ENCODE measurements at regions not wholly inside any gene's neighbourhood (a gene's known extent, or its start where the extent isn't known, plus 50 kb on each side); places are given as distances from the start of the nearest gene placed in this dataset.

DNA sequence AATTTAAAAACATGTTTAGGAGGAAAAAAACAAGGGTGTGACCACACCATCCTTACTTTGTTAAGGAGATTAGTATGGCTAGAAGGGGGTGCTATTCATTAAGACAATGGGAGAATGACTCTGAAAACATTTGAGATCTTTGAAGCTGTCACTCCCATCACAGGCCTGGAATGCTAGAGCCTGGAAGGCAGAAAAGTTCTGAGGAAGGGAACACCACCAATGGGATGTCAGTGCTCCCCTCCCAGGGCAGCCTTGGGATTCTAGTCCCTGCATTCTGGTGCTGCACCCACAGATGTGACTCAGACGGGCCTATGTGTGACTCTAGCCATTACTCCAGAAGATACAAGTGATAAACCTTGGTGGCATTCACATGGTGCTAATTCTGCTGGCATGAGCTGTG is 162.2 kb upstream of the ANXA10 start:
- no peaks in the 10 kb centered on the region for H3K9me3 Mint-ChIP-seq
- no peaks in the 10 kb centered on the region for H3K27me3 Mint-ChIP-seq (ENCODE audit: low read depth)
- CTCF ChIA-PET, result no interaction called here
- intact Hi-C loops (cut with micrococcal nuclease), result no loop called here
- no peaks in the 10 kb centered on the region for H3K4me1 Mint-ChIP-seq (ENCODE audit: low read depth)
- no peak overlapping the region for H3K4me3 Mint-ChIP-seq
- H3K27ac Mint-ChIP-seq, result no peak overlapping the region
- H3K36me3 Mint-ChIP-seq (ENCODE audit: low read depth), result no peaks in the 10 kb centered on the region
- DNase-seq, result no peak

GRCh38 chr4:167934216-167934615 is 158.1 kb upstream of the ANXA10 start:
- H3K9me3 Mint-ChIP-seq, result no peaks in the 10 kb centered on the region
- intact Hi-C loops (cut with micrococcal nuclease), result no loop called here
- no peaks in the 10 kb centered on the region for H3K4me1 Mint-ChIP-seq (ENCODE audit: low read depth)
- H3K27me3 Mint-ChIP-seq (ENCODE audit: low read depth), result no peaks in the 10 kb centered on the region
- no peaks in the 10 kb centered on the region for H3K36me3 Mint-ChIP-seq (ENCODE audit: low read depth)
- H3K27ac Mint-ChIP-seq, result no peak overlapping the region
- no peak for DNase-seq
- CTCF ChIA-PET, result no interaction called here
- no peak overlapping the region for H3K4me3 Mint-ChIP-seq

GRCh38 chr4:167939863-167940616 is 152.3 kb upstream of the ANXA10 start:
- CTCF ChIA-PET, result no interaction called here
- no peaks in the 10 kb centered on the region for H3K9me3 Mint-ChIP-seq
- H3K36me3 Mint-ChIP-seq (ENCODE audit: low read depth), result no peaks in the 10 kb centered on the region
- intact Hi-C loops (cut with micrococcal nuclease), result no loop called here
- no peak overlapping the region for H3K4me3 Mint-ChIP-seq
- no peak overlapping the region for H3K27ac Mint-ChIP-seq
- no peaks in the 10 kb centered on the region for H3K4me1 Mint-ChIP-seq (ENCODE audit: low read depth)
- no peaks in the 10 kb centered on the region for H3K27me3 Mint-ChIP-seq (ENCODE audit: low read depth)
- DNase-seq, result no peak

- H3K27me3 Mint-ChIP-seq (ENCODE audit: low read depth), result no peaks in the 10 kb centered on the region
- H3K27ac Mint-ChIP-seq, result no peak overlapping the region
- no peaks in the 10 kb centered on the region for H3K36me3 Mint-ChIP-seq (ENCODE audit: low read depth)
- intact Hi-C loops (cut with micrococcal nuclease), result no loop called here
- no peaks in the 10 kb centered on the region for H3K4me1 Mint-ChIP-seq (ENCODE audit: low read depth)
- H3K4me3 Mint-ChIP-seq, result no peak overlapping the region
- no peak for DNase-seq
- CTCF ChIA-PET, result no interaction called here
- no peaks in the 10 kb centered on the region for H3K9me3 Mint-ChIP-seq
Observed at GRCh38 chr4:167943872-167944505, 148.3 kb upstream of the ANXA10 start.

GRCh38 chr4:167944721-167945120 is 147.6 kb upstream of the ANXA10 start:
- no peak for DNase-seq
- H3K9me3 Mint-ChIP-seq, result no peaks in the 10 kb centered on the region
- intact Hi-C loops (cut with micrococcal nuclease), result no loop called here
- no peak overlapping the region for H3K4me3 Mint-ChIP-seq
- H3K27ac Mint-ChIP-seq, result no peak overlapping the region
- no peaks in the 10 kb centered on the region for H3K4me1 Mint-ChIP-seq (ENCODE audit: low read depth)
- no peaks in the 10 kb centered on the region for H3K36me3 Mint-ChIP-seq (ENCODE audit: low read depth)
- CTCF ChIA-PET, result no interaction called here
- H3K27me3 Mint-ChIP-seq (ENCODE audit: low read depth), result no peaks in the 10 kb centered on the region

DNA sequence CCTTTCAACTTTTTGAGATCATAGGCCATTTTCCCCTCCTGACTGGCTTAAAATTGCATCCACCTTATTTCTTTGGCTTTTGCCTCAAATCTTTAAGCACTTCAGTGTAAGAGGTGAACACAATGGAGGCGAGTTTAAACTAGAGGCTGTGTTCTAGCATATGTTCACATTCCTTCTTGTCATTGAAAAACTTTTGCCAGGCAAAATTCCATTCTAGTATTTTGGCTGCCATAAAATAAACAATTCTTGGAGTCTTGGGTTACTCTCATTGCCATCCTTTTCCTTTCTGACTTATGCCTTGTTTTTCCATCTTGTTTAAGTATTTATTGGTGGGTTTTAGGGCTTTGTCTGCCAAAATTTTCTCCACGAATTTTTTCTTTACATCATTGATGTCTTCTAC is 137.3 kb upstream of the ANXA10 start:
- Mint-ChIP-seq H3K4me1 (ENCODE audit: low read depth) (no peaks in the 10 kb centered on the region), H3K4me3 (no peak overlapping the region), H3K36me3 (ENCODE audit: low read depth) (no peaks in the 10 kb centered on the region), H3K27me3 (ENCODE audit: low read depth) (no peaks in the 10 kb centered on the region), H3K27ac (no peak overlapping the region), H3K9me3 (peaks cover 15% of the 10 kb centered on the region)
- DNase-seq, result no peak
- intact Hi-C loops (cut with micrococcal nuclease), result no loop called here
- CTCF ChIA-PET, result no interaction called here

GRCh38 chr4:167956676-167957075 is 135.7 kb upstream of the ANXA10 start:
- no peaks in the 10 kb centered on the region for H3K4me1 Mint-ChIP-seq (ENCODE audit: low read depth)
- intact Hi-C loops (cut with micrococcal nuclease), result no loop called here
- DNase-seq, result no peak
- no peaks in the 10 kb centered on the region for H3K27me3 Mint-ChIP-seq (ENCODE audit: low read depth)
- peaks cover 13% of the 10 kb centered on the region for H3K9me3 Mint-ChIP-seq
- CTCF ChIA-PET, result no interaction called here
- H3K4me3 Mint-ChIP-seq, result no peak overlapping the region
- no peak overlapping the region for H3K27ac Mint-ChIP-seq
- H3K36me3 Mint-ChIP-seq (ENCODE audit: low read depth), result no peaks in the 10 kb centered on the region

DNA sequence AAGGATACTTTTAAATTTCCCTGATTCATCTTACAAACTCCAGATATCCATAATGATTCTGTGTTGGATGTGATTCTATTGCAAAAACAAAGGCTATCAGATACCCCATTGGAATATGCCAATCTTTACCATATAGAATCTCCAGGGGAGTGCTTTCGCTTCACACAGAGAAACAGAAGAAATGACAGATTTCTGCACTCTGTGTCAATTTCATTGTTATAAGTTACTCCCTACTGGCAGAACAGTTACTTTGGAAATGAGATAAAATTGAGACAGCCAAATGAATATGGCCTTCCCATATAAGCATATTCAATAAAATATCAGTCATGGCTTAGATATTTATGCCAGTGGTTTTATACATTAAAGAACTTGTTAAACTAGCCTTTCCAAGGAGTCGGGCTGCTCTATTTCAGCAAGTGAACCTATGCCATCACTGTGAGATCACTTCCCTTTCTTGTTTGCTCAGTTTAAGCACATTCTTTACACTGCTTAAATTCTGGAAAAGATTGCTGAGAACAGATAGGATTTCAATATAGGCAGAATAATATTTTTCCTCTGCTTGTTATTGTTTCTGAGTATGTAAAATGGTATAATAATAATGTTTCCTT is 127.5 kb upstream of the ANXA10 start:
- CTCF ChIA-PET, result no interaction called here
- no peaks in the 10 kb centered on the region for H3K4me1 Mint-ChIP-seq (ENCODE audit: low read depth)
- no peak overlapping the region for H3K4me3 Mint-ChIP-seq
- no peaks in the 10 kb centered on the region for H3K27me3 Mint-ChIP-seq (ENCODE audit: low read depth)
- no peak for DNase-seq
- H3K9me3 Mint-ChIP-seq, result peaks cover 3% of the 10 kb centered on the region
- no peaks in the 10 kb centered on the region for H3K36me3 Mint-ChIP-seq (ENCODE audit: low read depth)
- intact Hi-C loops (cut with micrococcal nuclease), result no loop called here
- H3K27ac Mint-ChIP-seq, result no peak overlapping the region

- Mint-ChIP-seq H3K4me3 (no peak overlapping the region), H3K27me3 (ENCODE audit: low read depth) (no peaks in the 10 kb centered on the region), H3K36me3 (ENCODE audit: low read depth) (no peaks in the 10 kb centered on the region), H3K4me1 (ENCODE audit: low read depth) (no peaks in the 10 kb centered on the region), H3K9me3 (peaks cover 4% of the 10 kb centered on the region), H3K27ac (no peak overlapping the region)
- DNase-seq, result no peak
- intact Hi-C loops (cut with micrococcal nuclease), result no loop called here
- CTCF ChIA-PET, result no interaction called here
Observed at GRCh38 chr4:167966143-167966542, 126.2 kb upstream of the ANXA10 start.

- H3K4me3 Mint-ChIP-seq, result no peak overlapping the region
- H3K27ac Mint-ChIP-seq, result no peak overlapping the region
- no peaks in the 10 kb centered on the region for H3K4me1 Mint-ChIP-seq (ENCODE audit: low read depth)
- H3K27me3 Mint-ChIP-seq (ENCODE audit: low read depth), result no peaks in the 10 kb centered on the region
- intact Hi-C loops (cut with micrococcal nuclease), result no loop called here
- CTCF ChIA-PET, result no interaction called here
- no peaks in the 10 kb centered on the region for H3K36me3 Mint-ChIP-seq (ENCODE audit: low read depth)
- no peak for DNase-seq
- H3K9me3 Mint-ChIP-seq, result peaks cover 20% of the 10 kb centered on the region
Observed at GRCh38 chr4:167973513-167973912, 118.8 kb upstream of the ANXA10 start.

GRCh38 chr4:167985565-167985964 is 106.8 kb upstream of the ANXA10 start:
- Mint-ChIP-seq H3K4me1 (ENCODE audit: low read depth) (no peaks in the 10 kb centered on the region), H3K27me3 (ENCODE audit: low read depth) (no peaks in the 10 kb centered on the region), H3K4me3 (no peak overlapping the region), H3K36me3 (ENCODE audit: low read depth) (no peaks in the 10 kb centered on the region), H3K27ac (no peak overlapping the region), H3K9me3 (peaks cover 11% of the 10 kb centered on the region)
- CTCF ChIA-PET, result no interaction called here
- no peak for DNase-seq
- intact Hi-C loops (cut with micrococcal nuclease), result no loop called here

DNA sequence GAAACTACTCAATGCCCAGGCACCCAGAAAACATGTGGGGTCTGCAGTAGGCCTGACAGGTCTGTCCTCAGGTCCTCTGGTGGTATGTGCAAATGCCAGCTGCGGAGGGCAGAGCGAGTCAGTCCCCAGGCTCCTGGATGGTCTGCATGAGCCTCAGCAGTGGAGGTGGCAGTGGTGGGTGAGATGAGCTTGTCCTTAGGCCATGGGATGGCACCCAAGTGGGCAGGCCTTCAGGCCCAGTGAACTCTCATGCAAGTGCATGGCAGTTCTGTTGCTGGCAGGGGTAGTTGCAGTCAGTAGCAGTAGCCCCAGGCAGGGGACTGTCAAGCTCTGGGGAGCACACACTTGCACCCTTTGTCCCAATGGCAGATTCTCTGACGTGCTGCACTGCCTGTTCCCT is 106.3 kb upstream of the ANXA10 start:
- Mint-ChIP-seq H3K4me3 (no peak overlapping the region), H3K9me3 (peaks cover 11% of the 10 kb centered on the region), H3K27me3 (ENCODE audit: low read depth) (no peaks in the 10 kb centered on the region), H3K27ac (no peak overlapping the region), H3K4me1 (ENCODE audit: low read depth) (no peaks in the 10 kb centered on the region), H3K36me3 (ENCODE audit: low read depth) (no peaks in the 10 kb centered on the region)
- DNase-seq, result no peak
- intact Hi-C loops (cut with micrococcal nuclease), result no loop called here
- CTCF ChIA-PET, result no interaction called here

GRCh38 chr4:167987285-167987684 is 105.1 kb upstream of the ANXA10 start:
- DNase-seq, result no peak
- CTCF ChIA-PET, result interaction anchor here (0.9 kb wide), 1 partner anchor 166 kb away, joined by 3 read pairs; no protein-coding TSS in a partner anchor
- Mint-ChIP-seq H3K36me3 (ENCODE audit: low read depth) (no peaks in the 10 kb centered on the region), H3K27ac (no peak overlapping the region), H3K4me1 (ENCODE audit: low read depth) (no peaks in the 10 kb centered on the region), H3K27me3 (ENCODE audit: low read depth) (no peaks in the 10 kb centered on the region), H3K4me3 (no peak overlapping the region), H3K9me3 (peaks cover 11% of the 10 kb centered on the region)
- intact Hi-C loops (cut with micrococcal nuclease), result no loop called here
